OCI-LY7 (cell line): ENCODE measurements at regions not wholly inside any gene's neighbourhood (a gene's known extent, or its start where the extent isn't known, plus 50 kb on each side); places are given as distances from the start of the nearest gene placed in this dataset.

ENCODE experiments used
- BruUV-seq: library from RNA; stranded (reverse); fragments of 400-500 nt; replicated peaks from 2 replicates; lab custom pipeline; 2021; lab: Mats Ljungman, UMichigan
- CTCF ChIA-PET: fragments of 300-600 bp; sonication (Branson Sonifier 250); formaldehyde crosslinking; loops from one replicate; lab custom pipeline; 2022; ENCODE audit warnings: antibody characterized with exemption; ENCODE audit not compliant: unreplicated experiment; lab: Charles Lee
- POLR2A ChIA-PET: fragments of 300-600 bp; sonication (Branson Sonifier 250); formaldehyde crosslinking; loops from one replicate; lab custom pipeline; 2022; ENCODE audit warnings: antibody characterized with exemption; lab: Charles Lee
- DNase-seq: peaks from one replicate; pipeline ENCODE4 v3.0.0-alpha.2; 2015; ENCODE audit warnings: low spot score
- H2AFZ ChIP-seq: fragments of 200-600 bp; sonication (generic), shearing (Covaris generic); 2 replicates; pipeline ENCODE4 v1.6.1; 2014; ENCODE audit warnings: mild to moderate bottlenecking, antibody characterized with exemption, low read length, moderate library complexity
- H3K27ac ChIP-seq: fragments of 200-600 bp; sonication (generic); 2 replicates; pipeline ENCODE4 v1.5.1; 2014; ENCODE audit warnings: mixed run types, low read depth, mild to moderate bottlenecking, moderate library complexity, low read length, inconsistent platforms; ENCODE audit not compliant: poor library complexity, severe bottlenecking
- H3K36me3 ChIP-seq: fragments of 200-600 bp; sonication (generic); 2 replicates; pipeline ENCODE4 v1.6.1; 2014; ENCODE audit warnings: mild to moderate bottlenecking, antibody characterized with exemption, low read length, moderate library complexity, mixed read lengths; ENCODE audit not compliant: insufficient read depth
- H3K4me1 ChIP-seq: fragments of 200-600 bp; sonication (generic); 2 replicates; pipeline ENCODE4 v1.5.1; 2014; ENCODE audit warnings: mild to moderate bottlenecking, low read length; ENCODE audit not compliant: insufficient read depth, poor library complexity, severe bottlenecking
- H3K4me2 ChIP-seq: fragments of 200-600 bp; sonication (generic); 2 replicates; pipeline ENCODE4 v1.6.1; 2014; ENCODE audit warnings: mild to moderate bottlenecking, low read length
- H3K4me3 ChIP-seq: fragments of 200-600 bp; sonication (generic); 2 replicates; pipeline ENCODE4 v1.5.1; 2014; ENCODE audit warnings: mild to moderate bottlenecking, low read depth, low read length; ENCODE audit not compliant: poor library complexity, severe bottlenecking
- H3K79me2 ChIP-seq: fragments of 200-600 bp; sonication (generic); 2 replicates; pipeline ENCODE4 v1.6.1; 2016; ENCODE audit warnings: low read depth, mild to moderate bottlenecking, low read length, moderate library complexity, mixed read lengths; ENCODE audit not compliant: insufficient read depth
- H3K9me2 ChIP-seq: fragments of 200-600 bp; sonication (generic); 2 replicates; pipeline ENCODE4 v1.6.1; 2016; ENCODE audit warnings: mild to moderate bottlenecking, low read length, mixed read lengths; ENCODE audit not compliant: insufficient read depth
- H3K9me3 ChIP-seq: fragments of 200-600 bp; sonication (generic); 2 replicates; pipeline ENCODE4 v1.6.1; 2014; ENCODE audit warnings: mild to moderate bottlenecking, mixed run types, low read length, mixed read lengths
- H4K20me1 ChIP-seq: fragments of 200-600 bp; sonication (generic); 2 replicates; pipeline ENCODE4 v1.6.1; 2014; ENCODE audit warnings: mild to moderate bottlenecking, antibody characterized with exemption, low read length, moderate library complexity, mixed read lengths; ENCODE audit not compliant: insufficient read depth
- EZH2phosphoT487 ChIP-seq: fragments of 200-600 bp; sonication (generic); IDR thresholded peaks from 2 replicates; pipeline ENCODE4 v1.6.1; 2018; ENCODE audit warnings: low read depth, borderline replicate concordance, mild to moderate bottlenecking, mixed run types, antibody characterized with exemption, low read length, moderate library complexity, mixed read lengths
- intact Hi-C: fragments of 100-400 bp; cut with micrococcal nuclease; formaldehyde crosslinking; loops from one replicate; pipeline ENCODE4 v1.10.0; 2022; ENCODE audit not compliant: unreplicated experiment
- TF ChIP-seq, protein P1 (sequence below): fragments of 200-600 bp; sonication (generic); conservative IDR thresholded peaks from 2 replicates; pipeline ENCODE4 v1.5.1; 2014; ENCODE audit warnings: mild to moderate bottlenecking, antibody characterized with exemption, low read length, moderate library complexity, mixed read lengths

DNA sequence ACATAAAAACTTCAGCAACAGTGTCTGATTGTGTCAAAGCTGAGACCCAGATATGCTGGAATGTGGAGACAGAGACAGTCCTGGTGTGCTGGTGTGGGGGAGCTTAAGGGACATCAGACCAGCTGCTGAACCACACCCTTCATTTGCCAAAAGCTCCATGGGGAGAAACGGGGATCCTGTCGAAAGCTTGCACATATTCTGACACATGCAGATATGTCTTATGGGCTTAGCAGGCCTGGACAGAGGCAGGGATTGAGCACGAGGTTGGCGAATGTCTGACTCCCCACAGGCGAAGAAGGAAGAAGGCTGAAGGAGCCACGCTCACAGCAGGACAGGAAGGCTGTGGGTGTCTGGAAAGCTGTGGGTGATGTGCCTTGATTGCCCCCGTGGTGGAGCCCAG is 72.1 kb upstream of the ACSL1 start:
- Histone ChIP-seq H3K4me1 (no peaks in the 10 kb centered on the region), H2AFZ (no peak overlapping the region), H3K36me3 (no peaks in the 10 kb centered on the region), H3K79me2 (no peaks in the 10 kb centered on the region), H3K9me2 (0 out of 2 replicates have a peak, but pooled peaks cover 3% of the 10 kb centered on the region), H3K4me3 (no peak overlapping the region), H3K27ac (no peak overlapping the region), H3K9me3 (no peaks in the 10 kb centered on the region), H3K4me2 (no peak overlapping the region), H4K20me1 (no peaks in the 10 kb centered on the region)
- DNase-seq = no peak
- TF ChIP-seq, protein P1, sequence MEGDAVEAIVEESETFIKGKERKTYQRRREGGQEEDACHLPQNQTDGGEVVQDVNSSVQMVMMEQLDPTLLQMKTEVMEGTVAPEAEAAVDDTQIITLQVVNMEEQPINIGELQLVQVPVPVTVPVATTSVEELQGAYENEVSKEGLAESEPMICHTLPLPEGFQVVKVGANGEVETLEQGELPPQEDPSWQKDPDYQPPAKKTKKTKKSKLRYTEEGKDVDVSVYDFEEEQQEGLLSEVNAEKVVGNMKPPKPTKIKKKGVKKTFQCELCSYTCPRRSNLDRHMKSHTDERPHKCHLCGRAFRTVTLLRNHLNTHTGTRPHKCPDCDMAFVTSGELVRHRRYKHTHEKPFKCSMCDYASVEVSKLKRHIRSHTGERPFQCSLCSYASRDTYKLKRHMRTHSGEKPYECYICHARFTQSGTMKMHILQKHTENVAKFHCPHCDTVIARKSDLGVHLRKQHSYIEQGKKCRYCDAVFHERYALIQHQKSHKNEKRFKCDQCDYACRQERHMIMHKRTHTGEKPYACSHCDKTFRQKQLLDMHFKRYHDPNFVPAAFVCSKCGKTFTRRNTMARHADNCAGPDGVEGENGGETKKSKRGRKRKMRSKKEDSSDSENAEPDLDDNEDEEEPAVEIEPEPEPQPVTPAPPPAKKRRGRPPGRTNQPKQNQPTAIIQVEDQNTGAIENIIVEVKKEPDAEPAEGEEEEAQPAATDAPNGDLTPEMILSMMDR = no peak
- TF ChIP-seq EZH2phosphoT487 = no peak
- BruUV-seq = no TSS peak
- intact Hi-C loops = no loop called here
- ChIA-PET POLR2A (interaction anchor here (0.6 kb wide), 5 partner anchors 26 to 998 kb away, joined by 3 to 4 read pairs (median 3); no protein-coding TSS in a partner anchor), CTCF (interaction anchor here (0.6 kb wide), 1 partner anchor 115 kb away, joined by 6 read pairs; no protein-coding TSS in a partner anchor)

GRCh38 chr4:184898793-184899192 is 73.0 kb upstream of the ACSL1 start:
- Histone ChIP-seq H4K20me1 (no peaks in the 10 kb centered on the region), H3K9me2 (0 out of 2 replicates have a peak, but pooled peaks cover 3% of the 10 kb centered on the region), H2AFZ (no peak overlapping the region), H3K4me3 (no peak overlapping the region), H3K9me3 (no peaks in the 10 kb centered on the region), H3K27ac (no peak overlapping the region), H3K36me3 (no peaks in the 10 kb centered on the region), H3K4me1 (no peaks in the 10 kb centered on the region), H3K79me2 (no peaks in the 10 kb centered on the region), H3K4me2 (no peak overlapping the region)
- ChIA-PET CTCF (no interaction called here), POLR2A (no interaction called here)
- no peak for TF ChIP-seq EZH2phosphoT487
- TF ChIP-seq, protein P1 = no peak
- BruUV-seq = no TSS peak
- DNase-seq = no peak
- intact Hi-C loops = no loop called here

- Histone ChIP-seq H3K27ac (no peak overlapping the region), H3K79me2 (no peaks in the 10 kb centered on the region), H3K4me2 (no peak overlapping the region), H3K9me3 (no peaks in the 10 kb centered on the region), H2AFZ (no peak overlapping the region), H3K36me3 (no peaks in the 10 kb centered on the region), H4K20me1 (no peaks in the 10 kb centered on the region), H3K4me3 (no peak overlapping the region), H3K9me2 (0 out of 2 replicates have a peak, but pooled peaks cover 3% of the 10 kb centered on the region), H3K4me1 (no peaks in the 10 kb centered on the region)
- BruUV-seq = no TSS peak
- POLR2A ChIA-PET = no interaction called here
- CTCF ChIA-PET = no interaction called here
- intact Hi-C loops = no loop called here
- no peak for DNase-seq
- no peak for TF ChIP-seq EZH2phosphoT487
- TF ChIP-seq, protein P1 = no peak
Observed at GRCh38 chr4:184899261-184900134, 73.7 kb upstream of the ACSL1 start.
